ENCODE measurements at regions not wholly inside any gene's neighbourhood (a gene's known extent, or its start where the extent isn't known, plus 50 kb on each side); places are given as distances from the start of the nearest gene placed in this dataset.
"Not testable (repeated sequence)": the region's sequence is repeated elsewhere in the genome, so short reads cannot be mapped to it uniquely, and the experiment has no call there.

DNA sequence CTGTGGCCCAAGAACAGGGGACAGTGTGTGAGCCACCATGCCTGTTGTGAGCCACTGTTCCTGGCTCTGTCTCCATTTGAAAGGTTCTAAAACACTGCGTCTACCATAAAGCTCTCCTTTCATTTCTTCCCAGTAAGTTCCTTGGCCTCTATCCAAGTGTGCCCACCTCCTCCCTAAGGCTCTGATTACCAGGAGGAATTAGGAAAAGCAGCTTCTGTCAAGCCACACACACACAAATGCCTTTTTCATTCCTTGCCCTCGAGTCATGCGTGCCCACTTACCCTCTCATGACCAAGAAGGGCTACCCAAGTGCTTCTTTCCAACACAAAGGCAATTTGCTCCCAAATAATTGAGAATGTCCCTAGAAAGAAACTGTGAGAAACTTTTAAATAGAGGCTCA lies 70.8 kb upstream of the PARD3 start:
- no peak overlapping the region for H3K4me3 Mint-ChIP-seq
- Histone ChIP-seq H3K9me3 (ENCODE audit: control insufficient read depth, insufficient read depth, low read length) (no peaks in the 10 kb centered on the region), H3K27me3 (ENCODE audit: control insufficient read depth, insufficient read depth, low read length) (no peaks in the 10 kb centered on the region), H3K4me3 (ENCODE audit: low read length) (no peak overlapping the region), H3K27ac (ENCODE audit: low read length) (no peak overlapping the region), H3K36me3 (ENCODE audit: control insufficient read depth, insufficient read depth, low read length) (no peaks in the 10 kb centered on the region), H3K4me1 (ENCODE audit: control insufficient read depth, insufficient read depth, low read length) (no peaks in the 10 kb centered on the region)
- TF ChIP-seq, protein P1, sequence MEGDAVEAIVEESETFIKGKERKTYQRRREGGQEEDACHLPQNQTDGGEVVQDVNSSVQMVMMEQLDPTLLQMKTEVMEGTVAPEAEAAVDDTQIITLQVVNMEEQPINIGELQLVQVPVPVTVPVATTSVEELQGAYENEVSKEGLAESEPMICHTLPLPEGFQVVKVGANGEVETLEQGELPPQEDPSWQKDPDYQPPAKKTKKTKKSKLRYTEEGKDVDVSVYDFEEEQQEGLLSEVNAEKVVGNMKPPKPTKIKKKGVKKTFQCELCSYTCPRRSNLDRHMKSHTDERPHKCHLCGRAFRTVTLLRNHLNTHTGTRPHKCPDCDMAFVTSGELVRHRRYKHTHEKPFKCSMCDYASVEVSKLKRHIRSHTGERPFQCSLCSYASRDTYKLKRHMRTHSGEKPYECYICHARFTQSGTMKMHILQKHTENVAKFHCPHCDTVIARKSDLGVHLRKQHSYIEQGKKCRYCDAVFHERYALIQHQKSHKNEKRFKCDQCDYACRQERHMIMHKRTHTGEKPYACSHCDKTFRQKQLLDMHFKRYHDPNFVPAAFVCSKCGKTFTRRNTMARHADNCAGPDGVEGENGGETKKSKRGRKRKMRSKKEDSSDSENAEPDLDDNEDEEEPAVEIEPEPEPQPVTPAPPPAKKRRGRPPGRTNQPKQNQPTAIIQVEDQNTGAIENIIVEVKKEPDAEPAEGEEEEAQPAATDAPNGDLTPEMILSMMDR (IDR thresholded peaks at IDR 0.05) = no peak
- intact Hi-C loops (cut with micrococcal nuclease) = no loop called here
- no peak overlapping the region for H3K27ac Mint-ChIP-seq
- H3K27me3 Mint-ChIP-seq (ENCODE audit: low read depth in 2 of 2) = peaks cover 3 to 10% of the 10 kb centered on the region in 2 donors
- WGBS (ENCODE audit: insufficient coverage) = 75% methylated on average over 3 of the region's 3 CpGs
- no peaks in the 10 kb centered on the region for H3K9me3 Mint-ChIP-seq
- H3K4me1 Mint-ChIP-seq = no peaks in the 10 kb centered on the region
- no peak for DNase-seq
- no peaks in the 10 kb centered on the region for H3K36me3 Mint-ChIP-seq
- ATAC-seq = no peak

DNA sequence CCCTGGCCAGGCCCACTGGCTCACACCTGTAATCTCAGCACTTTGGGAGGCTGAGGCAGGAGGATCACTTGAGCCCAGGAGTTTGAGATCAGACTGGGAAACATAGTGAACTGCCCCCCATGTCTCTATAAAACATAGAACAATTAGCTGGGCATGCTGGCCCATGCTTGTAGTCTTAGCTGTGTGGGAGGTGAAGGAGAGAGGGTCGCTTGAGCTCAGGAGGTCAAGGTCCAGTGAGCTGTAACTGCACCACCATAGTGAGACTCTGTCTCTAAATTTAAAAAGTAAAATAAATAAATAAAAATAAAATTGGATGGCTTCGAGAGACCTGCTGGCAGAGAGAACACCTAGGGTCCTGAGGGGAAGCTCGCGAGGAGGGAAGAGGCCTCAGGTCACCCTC lies 69.9 kb upstream of the PARD3 start:
- Histone ChIP-seq H3K27ac (ENCODE audit: low read length) (no peak overlapping the region), H3K27me3 (ENCODE audit: control insufficient read depth, insufficient read depth, low read length) (no peaks in the 10 kb centered on the region), H3K9me3 (ENCODE audit: control insufficient read depth, insufficient read depth, low read length) (no peaks in the 10 kb centered on the region), H3K4me1 (ENCODE audit: control insufficient read depth, insufficient read depth, low read length) (no peaks in the 10 kb centered on the region), H3K4me3 (ENCODE audit: low read length) (no peak overlapping the region), H3K36me3 (ENCODE audit: control insufficient read depth, insufficient read depth, low read length) (no peaks in the 10 kb centered on the region)
- TF ChIP-seq, protein P1 (IDR thresholded peaks at IDR 0.05) = no peak
- intact Hi-C loops (cut with micrococcal nuclease) = no loop called here
- H3K36me3 Mint-ChIP-seq = no peaks in the 10 kb centered on the region
- no peak overlapping the region for H3K4me3 Mint-ChIP-seq
- H3K4me1 Mint-ChIP-seq = no peaks in the 10 kb centered on the region
- H3K27me3 Mint-ChIP-seq (ENCODE audit: low read depth in 2 of 2) = peaks cover 3 to 10% of the 10 kb centered on the region in 2 donors
- ATAC-seq (no peak), DNase-seq (no peak)
- no peak overlapping the region for H3K27ac Mint-ChIP-seq
- no peaks in the 10 kb centered on the region for H3K9me3 Mint-ChIP-seq
- WGBS (ENCODE audit: insufficient coverage) = 90% methylated on average over 4 of the region's 4 CpGs

DNA sequence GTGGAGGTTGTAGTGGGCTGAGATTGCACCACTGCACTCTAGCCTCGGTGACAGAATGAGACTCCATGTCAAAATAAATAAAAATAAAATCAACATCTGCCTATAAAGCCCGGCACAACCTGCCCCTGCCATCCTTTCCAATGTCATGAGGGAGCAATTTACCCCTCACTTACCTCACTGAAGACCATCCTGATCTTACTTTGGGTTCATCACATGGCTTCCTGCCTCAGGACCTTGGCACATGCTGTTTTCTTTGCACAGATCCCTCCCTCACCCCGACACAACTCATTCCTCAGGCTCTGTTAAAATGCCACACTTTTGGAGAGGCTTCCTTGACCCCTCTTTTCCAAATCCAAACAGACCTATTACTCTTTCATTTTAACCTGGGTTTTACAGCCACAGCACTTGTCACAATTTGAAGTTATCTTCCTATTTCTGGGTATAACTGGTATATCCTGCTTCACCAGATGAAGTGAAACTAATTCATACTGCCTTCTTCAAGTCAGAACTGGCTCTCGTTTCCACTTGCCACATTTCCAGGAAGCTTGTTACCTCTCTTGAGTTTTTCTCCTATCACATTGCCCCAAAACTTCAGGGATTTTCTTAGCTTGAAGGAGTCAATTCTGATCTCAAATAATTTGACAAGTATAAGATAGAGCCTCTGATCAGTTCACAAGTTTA lies 69.3 kb upstream of the PARD3 start:
- H3K27me3 Mint-ChIP-seq (ENCODE audit: low read depth in 2 of 2) = peaks cover 3 to 10% of the 10 kb centered on the region in 2 donors
- Histone ChIP-seq H3K27me3 (ENCODE audit: control insufficient read depth, insufficient read depth, low read length) (no peaks in the 10 kb centered on the region), H3K4me1 (ENCODE audit: control insufficient read depth, insufficient read depth, low read length) (no peaks in the 10 kb centered on the region), H3K27ac (ENCODE audit: low read length) (no peak overlapping the region), H3K4me3 (ENCODE audit: low read length) (no peak overlapping the region), H3K36me3 (ENCODE audit: control insufficient read depth, insufficient read depth, low read length) (no peaks in the 10 kb centered on the region), H3K9me3 (ENCODE audit: control insufficient read depth, insufficient read depth, low read length) (no peaks in the 10 kb centered on the region)
- H3K4me3 Mint-ChIP-seq = no peak overlapping the region
- no peak overlapping the region for H3K27ac Mint-ChIP-seq
- H3K36me3 Mint-ChIP-seq = no peaks in the 10 kb centered on the region
- H3K4me1 Mint-ChIP-seq = no peaks in the 10 kb centered on the region
- intact Hi-C loops (cut with micrococcal nuclease) = no loop called here
- 73% methylated on average over 4 of the region's 4 CpGs for WGBS (ENCODE audit: insufficient coverage)
- no peaks in the 10 kb centered on the region for H3K9me3 Mint-ChIP-seq
- DNase-seq (no peak), ATAC-seq (no peak)
- TF ChIP-seq, protein P1 (IDR thresholded peaks at IDR 0.05) = no peak

DNA sequence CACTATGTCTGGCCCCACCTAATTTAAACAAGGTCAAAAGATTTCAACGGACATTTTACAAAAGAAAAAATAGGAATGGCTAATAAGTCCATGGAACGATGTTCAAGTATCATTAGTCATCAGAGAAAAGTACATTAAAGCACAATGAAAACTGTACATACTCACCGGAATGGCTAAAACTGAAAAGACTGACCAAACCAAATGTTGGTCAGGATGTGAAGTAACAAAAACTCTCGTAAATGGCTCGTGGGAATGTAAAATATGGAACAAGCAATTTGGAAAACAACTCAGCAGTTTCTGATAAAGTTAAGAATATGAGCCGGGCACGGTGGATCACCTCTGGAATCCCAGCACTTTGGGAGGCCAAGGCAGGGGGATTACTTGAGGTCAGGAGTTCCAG lies 65.7 kb upstream of the PARD3 start:
- Mint-ChIP-seq H3K36me3 (no peaks in the 10 kb centered on the region), H3K4me1 (no peaks in the 10 kb centered on the region), H3K27me3 (ENCODE audit: low read depth in 2 of 2) (peaks cover 0 to 7% of the 10 kb centered on the region in 2 donors), H3K27ac (no peak overlapping the region), H3K9me3 (no peaks in the 10 kb centered on the region), H3K4me3 (no peak overlapping the region)
- DNase-seq (no peak), ATAC-seq (no peak)
- H3K9me3 ChIP-seq (ENCODE audit: control insufficient read depth, insufficient read depth, low read length) = no peaks in the 10 kb centered on the region
- H3K27ac ChIP-seq (ENCODE audit: low read length) = no peak overlapping the region
- TF ChIP-seq, protein P1 (IDR thresholded peaks at IDR 0.05) = no peak
- no peaks in the 10 kb centered on the region for H3K36me3 ChIP-seq (ENCODE audit: control insufficient read depth, insufficient read depth, low read length)
- H3K4me3 ChIP-seq (ENCODE audit: low read length) = no peak overlapping the region
- intact Hi-C loops (cut with micrococcal nuclease) = no loop called here
- H3K27me3 ChIP-seq (ENCODE audit: control insufficient read depth, insufficient read depth, low read length) = no peaks in the 10 kb centered on the region
- 85% methylated on average over 7 of the region's 7 CpGs for WGBS (ENCODE audit: insufficient coverage)
- no peaks in the 10 kb centered on the region for H3K4me1 ChIP-seq (ENCODE audit: control insufficient read depth, insufficient read depth, low read length)

DNA sequence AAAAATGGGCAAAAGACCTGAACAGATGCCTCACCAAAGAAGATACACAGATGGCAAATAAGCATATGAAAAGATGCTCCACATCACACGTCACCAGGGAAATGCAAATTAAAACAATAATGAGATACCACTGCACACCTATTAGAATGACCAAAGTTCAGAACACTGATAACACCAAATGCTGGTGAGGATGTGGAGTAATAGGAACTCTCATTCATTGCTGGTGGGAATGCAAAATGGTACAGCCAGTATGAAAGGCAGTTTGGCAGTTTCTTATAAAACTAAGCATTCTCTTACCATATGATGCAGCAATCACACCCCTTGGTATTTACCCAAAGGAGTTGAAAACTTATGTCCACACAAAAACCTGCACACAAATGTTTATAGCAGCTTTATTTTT lies 63.6 kb upstream of the PARD3 start:
- H3K4me3 ChIP-seq (ENCODE audit: low read length); H3K4me1 Mint-ChIP-seq; H3K9me3 Mint-ChIP-seq; H3K27ac Mint-ChIP-seq; H3K27me3 ChIP-seq (ENCODE audit: control insufficient read depth, insufficient read depth, low read length); DNase-seq; H3K36me3 Mint-ChIP-seq; intact Hi-C loops (cut with micrococcal nuclease); H3K27me3 Mint-ChIP-seq (ENCODE audit: low read depth in 2 of 2); H3K9me3 ChIP-seq (ENCODE audit: control insufficient read depth, insufficient read depth, low read length); H3K27ac ChIP-seq (ENCODE audit: low read length); H3K36me3 ChIP-seq (ENCODE audit: control insufficient read depth, insufficient read depth, low read length); H3K4me3 Mint-ChIP-seq; H3K4me1 ChIP-seq (ENCODE audit: control insufficient read depth, insufficient read depth, low read length); ATAC-seq: not testable (repeated sequence)
- 80% methylated on average over 1 of the region's 1 CpG for WGBS (ENCODE audit: insufficient coverage)
